ENCODE measurements at regions not wholly inside any gene's neighbourhood (a gene's known extent, or its start where the extent isn't known, plus 50 kb on each side); places are given as distances from the start of the nearest gene placed in this dataset.

DNA sequence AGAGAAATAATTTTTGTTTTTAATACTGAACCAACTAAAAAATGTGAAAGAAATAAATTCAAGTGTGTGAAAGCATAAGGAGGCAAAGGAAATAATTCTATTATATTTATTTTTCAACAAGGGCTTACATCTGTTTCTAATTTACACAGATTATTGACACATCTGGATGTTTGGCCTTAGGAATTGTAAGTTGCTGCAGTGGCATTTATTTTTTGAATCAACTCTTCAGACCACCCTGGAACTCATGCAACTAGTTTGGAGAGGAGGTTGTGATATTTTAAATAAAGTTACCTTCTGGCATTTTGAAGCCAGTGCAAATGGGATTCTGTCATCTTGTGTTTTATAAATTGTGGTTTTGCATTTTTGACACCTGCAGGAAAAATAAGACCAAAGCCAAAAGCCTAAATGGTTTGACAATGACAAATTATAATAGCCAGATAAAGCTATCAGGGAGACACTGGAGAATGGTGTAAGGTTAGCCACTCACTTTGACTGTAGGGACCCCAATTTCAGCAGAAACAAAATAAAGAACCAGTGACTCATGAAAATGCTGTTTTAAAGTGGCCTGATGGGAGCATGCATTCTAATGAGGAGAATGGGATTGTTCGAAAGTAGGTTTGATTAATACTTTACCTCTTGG, 192.9 kb downstream of the KLF5 start:
- no peak for DNase-seq (ENCODE audit: low spot score)

DNA sequence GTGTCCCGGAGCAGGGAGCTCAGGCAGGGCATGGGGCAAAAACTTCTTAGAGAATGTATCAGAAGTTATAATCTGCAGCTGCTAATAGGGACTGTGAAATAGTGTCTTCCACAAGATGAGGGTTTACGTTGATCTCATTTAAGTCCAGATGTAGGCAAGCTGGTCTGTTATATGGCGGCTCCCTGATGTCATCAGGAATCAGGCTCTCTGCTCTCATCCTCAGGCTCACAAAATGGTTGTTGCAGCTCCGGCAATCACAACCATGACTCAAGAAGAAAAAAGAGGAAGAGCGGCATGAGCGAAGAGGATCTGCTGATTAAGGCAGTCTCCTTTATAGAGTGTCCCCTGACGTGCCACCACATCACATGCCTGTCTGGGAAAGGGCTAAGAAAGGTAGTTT, 191.3 kb downstream of the KLF5 start:
- no peak for DNase-seq (ENCODE audit: low spot score)

DNA sequence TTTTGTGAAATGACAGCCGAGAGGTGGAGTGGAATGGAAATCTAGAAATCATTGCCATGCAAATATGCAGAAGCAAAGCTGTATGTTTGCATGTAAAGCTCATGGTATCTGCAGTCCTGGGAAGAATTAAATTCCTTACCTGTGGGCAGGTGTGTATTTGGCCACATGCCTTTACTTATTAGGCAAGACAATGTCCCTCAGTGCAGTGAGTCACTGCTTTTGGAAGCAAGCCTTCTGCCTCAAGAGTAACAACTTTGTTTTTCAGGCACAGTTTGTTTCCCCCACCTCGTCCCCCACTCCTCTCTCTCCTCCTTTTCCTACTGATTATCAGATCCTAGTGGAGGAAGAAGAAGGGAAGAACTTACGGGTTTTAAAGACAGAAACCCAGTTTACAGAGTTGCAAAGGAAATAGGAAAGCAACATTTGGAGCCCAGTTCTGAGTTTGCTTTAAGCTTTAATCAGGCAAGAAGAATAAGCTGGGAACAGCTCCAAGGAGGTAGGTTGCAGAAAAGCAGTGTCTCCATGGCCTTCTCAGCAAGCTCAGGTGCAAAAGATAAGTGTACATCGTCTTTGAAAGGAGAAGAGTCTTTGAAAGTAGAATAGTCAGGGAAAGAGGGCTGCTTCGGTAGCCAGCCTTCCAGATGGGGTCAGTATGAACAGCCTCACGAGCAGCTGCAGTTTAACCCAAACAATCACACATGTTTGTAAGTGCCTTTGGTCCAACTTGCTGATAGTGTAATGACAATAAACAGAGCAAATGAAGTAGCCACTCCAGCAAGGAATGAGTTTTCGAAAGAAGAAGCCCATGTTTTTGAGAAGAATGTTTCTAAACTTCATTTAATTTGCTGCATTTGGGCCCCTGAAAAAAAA, 190.1 kb downstream of the KLF5 start:
- DNase-seq (ENCODE audit: low spot score), result no peak

DNA sequence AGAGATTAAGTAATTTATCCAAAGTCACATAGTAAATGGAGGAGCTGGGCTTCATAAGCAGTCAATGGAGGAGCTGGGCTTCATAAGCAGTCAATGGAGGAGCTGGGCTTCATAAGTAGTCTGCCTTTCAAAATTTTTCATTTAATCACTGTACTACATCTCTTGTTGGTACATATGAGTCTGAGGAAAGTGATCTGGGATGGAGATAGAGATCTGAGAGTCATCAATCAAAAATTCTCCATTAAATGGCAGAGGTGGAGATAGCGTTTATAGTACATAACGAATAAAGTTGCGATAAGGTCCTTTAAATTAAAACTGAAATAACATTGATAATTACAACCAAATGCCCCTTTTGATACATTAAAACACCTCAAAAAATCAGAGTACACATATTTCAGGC, 189.3 kb downstream of the KLF5 start:
- no peak for DNase-seq (ENCODE audit: low spot score)

DNA sequence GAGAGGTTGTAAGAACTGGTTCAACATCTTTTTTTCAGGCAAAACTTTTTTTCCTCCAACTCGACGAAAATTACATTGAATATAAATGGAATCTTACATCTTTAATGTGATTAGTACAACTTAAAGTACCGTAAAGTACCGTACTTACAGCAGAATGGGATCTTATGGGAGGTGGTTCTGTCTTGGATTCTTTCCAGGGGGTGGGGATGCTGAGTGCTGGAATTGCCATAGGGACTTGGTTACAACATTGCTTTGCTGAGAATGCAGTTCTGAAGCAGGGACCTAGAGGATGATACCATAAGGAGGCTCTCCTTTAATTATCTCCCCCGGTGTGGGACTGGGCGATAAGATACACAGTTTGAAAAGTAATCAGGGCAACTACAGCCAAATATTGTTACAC, 186.4 kb downstream of the KLF5 start:
- no peak for DNase-seq (ENCODE audit: low spot score)

DNA sequence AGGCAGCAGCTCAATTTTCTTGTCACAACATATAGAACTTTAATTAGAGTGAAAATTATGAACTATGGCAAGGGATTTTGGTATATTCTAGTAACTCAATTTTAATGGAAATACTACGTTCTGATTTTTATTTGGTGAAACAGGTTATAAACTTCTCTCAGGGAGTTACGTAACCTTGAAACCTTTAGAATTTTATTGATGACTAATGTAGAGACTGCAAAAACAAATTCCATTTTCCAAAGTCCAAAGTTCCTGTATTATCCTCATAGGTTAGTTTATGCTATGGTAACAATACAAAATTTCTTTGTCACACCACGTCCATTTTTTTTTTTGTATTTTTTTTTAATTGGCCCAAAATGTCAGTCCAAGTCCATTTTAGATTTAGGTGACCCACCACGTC, 185.7 kb downstream of the KLF5 start:
- DNase-seq (ENCODE audit: low spot score), result no peak

DNA sequence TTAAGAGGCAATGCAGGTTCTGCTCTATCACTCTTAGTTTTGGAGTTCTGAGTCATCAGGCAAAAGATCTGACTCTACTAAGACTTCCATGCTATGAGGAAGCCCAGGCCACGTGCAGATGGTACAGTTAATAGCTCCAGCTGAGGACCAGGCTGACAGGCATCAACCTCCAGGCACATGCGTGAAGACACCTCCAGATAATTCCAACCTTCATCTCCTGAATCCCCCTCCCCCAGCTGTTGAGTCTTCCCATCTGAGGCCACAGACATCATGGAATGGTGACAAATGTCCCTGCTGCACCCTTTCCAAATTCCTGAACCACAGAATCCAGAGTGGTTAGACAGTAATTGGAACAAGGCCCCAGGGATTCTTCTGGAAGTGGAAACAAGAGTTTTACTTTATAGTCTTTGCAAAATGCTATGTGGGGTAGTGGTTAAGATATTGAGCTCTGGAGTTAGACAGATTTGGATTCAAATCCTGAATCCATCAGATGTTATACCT, 183.8 kb downstream of the KLF5 start:
- no peak for DNase-seq (ENCODE audit: low spot score)

DNA sequence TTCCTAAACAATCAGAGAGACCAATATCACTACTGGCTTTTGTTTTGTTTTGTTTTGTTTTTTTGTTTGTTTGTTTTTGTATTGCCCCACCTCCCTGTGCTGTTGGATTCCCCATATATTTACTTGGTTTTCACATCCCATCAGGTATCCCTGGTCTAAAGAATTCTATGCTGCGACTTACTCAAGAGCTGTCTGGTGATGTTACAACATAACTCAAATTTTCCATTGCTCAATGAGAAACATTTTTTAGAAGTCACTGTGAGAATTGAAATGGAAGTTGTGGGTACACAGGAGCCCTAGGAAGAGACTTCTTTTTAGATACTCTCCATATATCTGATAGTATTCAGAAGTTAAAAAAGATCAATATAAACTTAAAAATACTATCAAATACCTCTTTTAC, 181.4 kb downstream of the KLF5 start:
- no peak for DNase-seq (ENCODE audit: low spot score)

DNA sequence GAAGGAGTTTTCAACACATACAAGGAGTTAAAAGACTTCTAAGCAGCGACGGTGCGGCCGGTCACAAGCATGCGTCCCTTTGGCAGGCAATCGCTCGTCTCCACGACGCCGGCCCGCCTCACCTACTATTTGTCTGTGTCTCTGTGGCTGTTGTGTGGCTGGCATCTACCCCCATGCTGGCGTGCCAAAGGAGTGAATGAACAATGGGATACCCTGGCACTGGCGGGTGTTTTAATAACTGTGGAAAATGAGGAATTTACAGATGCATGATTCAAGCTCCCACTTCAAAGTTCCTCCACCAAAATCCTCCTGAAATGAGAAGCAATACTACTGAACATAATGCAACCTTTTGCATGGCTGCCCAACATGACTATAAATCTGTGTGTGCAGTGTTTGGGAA, 176.6 kb downstream of the KLF5 start:
- no peak for DNase-seq (ENCODE audit: low spot score)

DNA sequence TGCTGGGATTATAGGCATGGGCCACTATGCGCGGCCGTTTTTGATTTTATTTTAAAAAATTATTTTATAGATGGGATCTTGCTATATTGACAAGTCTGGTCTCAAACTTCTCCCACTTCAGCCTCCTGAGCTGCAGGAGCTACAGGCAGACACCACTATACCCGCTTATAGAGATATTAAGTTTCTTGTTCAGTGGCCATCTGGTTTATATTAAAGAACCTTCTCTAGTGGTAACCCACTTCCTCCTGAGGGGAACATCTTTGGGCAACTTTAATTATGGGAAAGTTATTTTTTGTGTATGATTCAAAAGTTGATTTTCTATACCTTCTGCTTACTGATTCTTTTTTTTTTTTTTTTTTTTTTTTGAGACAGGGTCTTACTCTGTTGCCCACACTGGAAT, 172.7 kb downstream of the KLF5 start:
- peak; percentile 17 for DNase-seq (ENCODE audit: low spot score)

DNA sequence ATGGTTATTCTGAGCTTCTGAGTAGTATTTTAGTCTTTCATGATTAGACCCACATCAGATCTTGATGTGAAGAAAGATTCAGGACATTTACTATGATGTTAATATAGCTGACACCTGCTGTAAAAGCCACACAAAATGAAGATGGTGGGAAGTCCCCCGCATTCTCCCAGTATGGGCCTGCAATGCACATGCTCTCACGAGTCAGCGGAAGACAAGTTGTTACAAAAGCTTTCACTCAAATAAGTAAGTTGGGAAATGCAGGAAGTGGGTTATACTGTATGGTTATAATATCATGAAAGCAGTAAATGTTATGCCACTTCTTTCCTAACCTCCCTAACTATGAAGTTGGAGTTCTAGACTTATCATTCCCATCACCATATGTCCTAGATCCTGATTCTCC, 171.9 kb downstream of the KLF5 start:
- no peak for DNase-seq (ENCODE audit: low spot score)

DNA sequence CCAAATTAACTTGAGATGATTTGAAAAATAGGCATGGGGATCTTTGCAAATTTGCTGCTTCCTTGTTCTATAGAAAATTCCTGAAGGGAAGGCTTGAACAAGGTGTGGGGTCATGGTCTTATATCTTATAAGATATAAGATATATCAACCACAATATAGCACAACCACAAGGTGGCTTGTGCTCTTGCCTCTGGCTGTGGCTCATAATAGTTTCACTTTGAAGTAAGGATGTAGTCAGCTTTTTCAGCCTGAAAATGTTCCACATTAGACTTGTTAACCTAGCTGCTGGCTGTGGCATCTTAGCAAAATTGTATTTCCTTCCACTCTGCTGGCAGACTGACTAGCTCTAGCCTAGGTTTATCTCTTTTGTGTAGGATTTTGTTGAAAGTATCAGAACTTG, 169.7 kb downstream of the KLF5 start:
- no peak for DNase-seq (ENCODE audit: low spot score)

DNA sequence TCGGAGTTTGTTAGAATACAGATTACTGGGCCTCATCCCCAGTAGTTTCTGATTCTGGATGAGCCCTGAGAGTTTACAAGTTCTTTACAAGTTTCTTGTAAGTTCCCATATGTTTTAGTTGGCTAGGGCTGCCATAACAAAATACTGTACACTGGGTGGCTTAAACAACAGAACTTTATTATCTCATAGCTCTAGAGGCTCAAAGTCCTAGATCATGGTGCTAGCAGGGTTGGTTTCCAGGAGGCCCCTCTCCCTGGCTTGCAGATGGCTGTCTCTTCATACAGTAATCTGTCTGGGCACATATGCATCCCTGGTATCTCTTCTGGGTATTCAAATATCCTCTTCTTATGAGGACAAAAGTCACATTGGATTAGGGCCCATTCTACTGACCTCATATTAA, 167.2 kb downstream of the KLF5 start:
- no peak for DNase-seq (ENCODE audit: low spot score)

DNA sequence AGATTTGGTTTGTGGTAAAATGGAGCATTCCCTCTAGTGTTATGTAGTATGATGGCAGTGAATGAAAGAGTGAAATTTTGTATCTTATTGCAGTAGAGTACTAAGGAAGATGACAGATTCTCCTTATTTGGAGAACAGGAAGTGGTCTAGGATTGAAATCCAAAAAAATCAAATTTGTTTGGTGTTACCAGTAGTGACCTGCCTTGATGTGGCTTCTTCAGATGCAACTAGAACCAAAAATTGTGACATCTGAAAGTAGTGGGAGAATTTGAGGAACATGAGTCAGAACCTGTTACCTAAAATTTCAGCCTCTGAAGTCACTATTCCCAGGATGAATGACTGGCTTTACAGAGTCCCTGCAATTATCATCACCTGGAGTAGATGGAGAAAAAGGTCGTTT, 165.9 kb downstream of the KLF5 start:
- DNase-seq (ENCODE audit: low spot score), result peak; percentile 22

DNA sequence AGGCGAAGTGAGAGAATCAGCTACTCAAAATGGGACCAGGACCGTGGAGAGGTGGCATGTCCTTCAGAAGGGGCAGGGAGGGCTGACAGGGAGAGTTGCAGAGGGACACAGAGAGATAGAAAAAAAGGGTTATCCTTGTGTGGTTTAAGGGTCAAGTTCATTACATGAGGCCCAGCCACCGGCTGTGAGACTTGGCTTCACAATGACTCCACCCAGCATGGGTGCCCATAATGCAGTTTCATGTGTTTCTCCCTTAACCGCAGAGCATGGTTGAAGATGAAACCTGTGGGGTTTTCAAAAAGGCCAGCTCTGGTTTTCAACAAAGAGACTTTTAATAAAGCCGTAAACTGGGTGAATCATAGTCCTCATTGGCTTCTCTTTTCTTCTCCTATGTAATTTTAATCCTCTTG, 164.6 kb downstream of the KLF5 start:
- DNase-seq (ENCODE audit: low spot score), result no peak

DNA sequence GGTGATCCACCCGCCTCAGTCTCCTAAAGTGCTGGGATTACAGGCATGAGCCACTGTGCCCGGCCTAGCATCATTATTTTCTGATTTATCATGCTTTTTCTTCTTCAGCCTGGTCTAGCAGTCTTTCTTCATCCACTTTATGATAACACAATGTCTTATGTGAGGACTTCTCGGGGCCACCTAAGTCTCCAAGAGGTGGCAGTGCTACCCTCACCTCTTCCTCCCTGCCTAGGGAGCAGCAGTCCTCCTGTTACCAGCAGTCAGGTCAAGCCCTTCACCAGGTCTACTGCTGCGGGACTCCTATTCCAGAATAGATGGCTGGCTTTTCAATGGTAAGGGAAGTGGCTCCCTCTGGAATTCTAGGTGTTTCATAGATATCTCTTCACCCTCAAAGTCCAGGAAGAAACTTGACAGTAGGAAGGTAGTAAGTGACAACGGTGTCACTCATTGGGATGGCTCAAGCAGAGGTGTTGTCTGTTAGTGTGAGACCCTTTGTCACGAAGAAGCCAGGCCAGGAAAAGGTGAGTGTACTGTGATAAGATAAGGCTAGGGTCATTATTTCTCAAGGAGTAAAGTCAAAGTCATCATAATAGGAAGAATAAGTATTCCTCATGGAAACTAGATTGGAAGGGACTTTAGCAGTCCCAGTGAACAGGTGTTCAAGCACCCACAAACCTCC, 164.0 kb downstream of the KLF5 start:
- DNase-seq (ENCODE audit: low spot score), result no peak

DNA sequence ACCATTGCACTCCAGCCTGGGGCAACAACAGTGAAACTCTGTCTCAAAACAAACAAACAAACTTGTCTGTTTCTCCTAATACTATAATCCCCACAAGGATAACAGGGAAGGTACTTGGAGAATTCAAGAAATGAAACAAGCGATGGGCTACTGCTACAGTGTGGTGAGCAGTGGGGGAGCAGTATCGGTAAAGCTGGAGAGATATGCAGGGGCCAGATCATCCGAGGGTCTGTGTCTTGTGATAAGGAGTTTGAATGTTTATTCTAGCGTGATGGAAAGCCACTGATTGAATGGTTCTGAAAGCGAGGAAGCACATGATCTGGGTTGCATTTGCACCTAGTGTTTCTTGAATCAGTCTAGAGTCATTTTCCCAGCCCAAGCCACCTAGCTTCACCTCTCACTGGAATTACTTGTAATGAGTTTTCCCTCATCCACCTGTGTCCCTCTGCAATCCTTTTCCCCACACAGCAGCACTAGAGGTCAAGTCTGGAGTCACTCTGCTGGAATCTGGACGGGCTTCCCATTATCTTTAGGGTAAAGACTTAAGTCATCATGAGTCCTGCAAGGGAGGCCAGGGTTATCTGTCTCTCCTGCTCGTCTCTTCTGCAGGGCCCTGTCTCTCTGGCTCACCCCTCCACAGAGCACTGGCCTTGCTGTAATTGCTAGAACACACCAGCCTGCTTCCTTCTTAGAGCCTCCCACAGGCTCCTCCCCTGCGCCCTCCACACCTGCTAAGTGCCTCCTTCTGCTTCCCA, 162.3 kb downstream of the KLF5 start:
- no peak for DNase-seq (ENCODE audit: low spot score)

DNA sequence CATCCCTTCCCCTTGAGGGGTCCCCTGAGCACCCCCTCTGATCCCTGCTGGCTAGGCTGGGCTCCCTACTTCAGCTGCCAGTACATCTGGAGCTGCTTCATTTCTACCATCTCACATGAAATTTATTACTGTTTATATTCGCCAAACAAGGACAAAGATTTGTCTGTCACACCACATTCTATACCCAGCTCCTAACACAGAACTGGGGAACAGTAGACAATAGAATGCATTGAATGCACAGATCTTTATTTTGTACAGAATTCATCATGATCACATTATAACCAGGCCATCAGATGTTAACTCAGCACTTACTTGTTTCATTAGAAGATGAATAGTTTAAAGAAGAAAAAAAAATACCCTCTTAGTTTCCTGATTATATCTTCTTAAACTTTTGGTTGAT, 159.4 kb downstream of the KLF5 start:
- no peak for DNase-seq (ENCODE audit: low spot score)

DNA sequence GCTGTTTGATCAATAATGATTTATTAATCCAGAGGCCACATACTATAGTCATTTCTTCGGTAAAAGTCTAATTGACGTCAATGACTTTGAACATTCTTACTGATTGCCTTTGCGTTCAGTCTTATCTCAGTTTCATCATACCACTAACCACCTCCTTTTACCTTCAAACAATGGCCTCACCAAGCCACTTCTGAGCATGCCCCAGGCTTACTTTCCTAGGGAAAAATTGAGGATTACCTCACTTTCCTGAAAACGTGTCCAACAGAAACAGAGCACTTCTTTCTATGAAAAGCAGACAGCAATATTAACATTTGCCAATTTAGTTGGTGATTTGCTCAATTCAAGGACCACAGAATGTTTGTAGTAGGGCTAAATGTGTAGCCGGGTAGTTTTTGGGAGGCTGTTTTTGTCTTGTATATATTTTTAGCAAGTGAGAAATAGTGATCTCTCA, 157.6 kb downstream of the KLF5 start:
- DNase-seq (ENCODE audit: low spot score), result peak; percentile 52

DNA sequence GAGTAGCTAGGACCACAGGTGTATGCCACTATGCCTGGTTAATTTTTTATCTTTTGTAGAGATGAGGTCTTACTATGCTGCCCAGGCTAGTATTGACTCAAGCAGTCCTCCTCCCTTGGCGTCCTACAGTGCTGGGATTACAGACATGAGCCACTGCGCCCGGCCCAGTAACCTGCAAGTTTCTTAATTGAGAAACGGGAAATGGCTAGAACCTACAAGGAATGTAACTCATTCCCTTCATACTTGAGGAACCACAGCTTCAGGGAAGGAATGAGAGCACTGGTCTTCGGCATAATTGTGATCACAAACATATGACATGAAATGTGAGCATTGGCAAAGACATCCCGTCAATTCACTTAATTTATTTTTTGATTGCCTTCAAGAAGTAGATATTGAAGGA, 157.0 kb downstream of the KLF5 start:
- DNase-seq (ENCODE audit: low spot score), result peak; percentile 59

DNA sequence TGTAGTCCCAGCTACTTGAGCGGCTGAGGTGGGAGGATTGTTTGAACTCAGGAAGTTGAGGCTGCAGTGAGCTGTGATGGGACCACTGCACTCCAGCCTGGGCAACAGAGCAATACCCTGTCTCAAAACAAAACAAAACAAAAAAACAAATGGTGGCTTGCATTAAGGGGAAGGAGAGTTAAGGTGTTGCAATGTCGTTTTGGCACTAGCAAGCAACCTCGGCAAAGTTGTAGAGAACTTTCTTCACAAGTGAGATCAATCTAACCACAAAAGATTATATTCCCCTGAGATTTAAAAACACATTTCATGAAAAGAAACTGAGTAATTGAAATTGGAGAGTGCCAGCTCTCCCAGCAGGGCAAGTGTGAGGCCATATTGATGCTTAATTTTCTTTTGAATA, 153.7 kb downstream of the KLF5 start:
- no peak for DNase-seq (ENCODE audit: low spot score)

DNA sequence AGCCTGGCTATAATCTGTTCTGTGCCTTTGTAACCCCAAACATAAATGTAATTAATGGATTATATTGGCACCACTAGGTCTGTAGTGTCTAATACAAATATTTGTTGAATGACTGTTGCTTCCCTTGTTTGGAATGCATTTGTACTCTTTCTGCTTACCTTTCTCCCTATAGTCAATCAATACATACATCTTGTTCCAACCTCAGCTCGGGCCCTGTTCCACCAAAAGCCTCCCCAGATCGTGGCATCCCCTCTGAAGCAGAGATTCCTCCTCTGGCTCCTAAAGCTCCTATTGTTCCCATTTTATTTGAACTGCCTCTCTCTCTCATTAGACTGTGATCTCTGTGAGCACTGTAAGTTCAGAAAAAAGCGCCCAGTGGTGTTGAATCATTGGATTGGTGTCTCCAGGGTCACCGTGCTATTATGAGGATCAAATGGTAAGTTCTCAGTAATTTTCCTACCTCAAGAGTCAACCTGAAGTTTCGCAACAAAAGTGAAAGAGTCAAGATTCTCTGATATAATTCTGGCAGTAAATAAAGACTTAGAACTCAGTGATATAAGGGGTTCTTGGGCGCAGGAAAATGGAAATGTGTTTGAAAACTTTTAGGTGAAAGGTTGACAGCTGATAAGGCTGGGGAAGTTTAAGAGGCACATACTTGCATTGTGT, 151.5 kb downstream of the KLF5 start:
- DNase-seq (ENCODE audit: low spot score), result no peak

Data from GM03348 (cell line).